Nephron progenitor cell (in vitro differentiated cells): ENCODE measurements at regions not wholly inside any gene's neighbourhood (a gene's known extent, or its start where the extent isn't known, plus 50 kb on each side); places are given as distances from the start of the nearest gene placed in this dataset.
A peak's percentile ranks its signal among the peaks of the same experiment; 100 is the strongest.
"Not testable (repeated sequence)": the region's sequence is repeated elsewhere in the genome, so short reads cannot be mapped to it uniquely, and the experiment has no call there.

Experiments
- DNase-seq: peaks from one replicate; pipeline ENCODE4 v3.0.0; 2021
- H3K27ac Mint-ChIP-seq: 2 replicates; pipeline ENCODE4 v1.8.0; 2021; ENCODE audit warnings: mild to moderate bottlenecking, moderate library complexity, mixed read lengths
- H3K27me3 Mint-ChIP-seq: 2 replicates; pipeline ENCODE4 v1.8.0; 2021; ENCODE audit warnings: mild to moderate bottlenecking, low read depth, mixed read lengths; ENCODE audit not compliant: poor library complexity
- H3K36me3 Mint-ChIP-seq: 2 replicates; pipeline ENCODE4 v1.8.0; 2021; ENCODE audit warnings: low read depth, mixed read lengths
- H3K4me1 Mint-ChIP-seq: 2 replicates; pipeline ENCODE4 v1.8.0; 2021; ENCODE audit warnings: mixed read lengths
- H3K4me3 Mint-ChIP-seq: 2 replicates; pipeline ENCODE4 v1.8.0; 2021; ENCODE audit warnings: mild to moderate bottlenecking, moderate library complexity, mixed read lengths
- H3K9me3 Mint-ChIP-seq: 2 replicates; pipeline ENCODE4 v1.8.0; 2021; ENCODE audit warnings: mild to moderate bottlenecking, moderate library complexity, mixed read lengths
- CTCF ChIP-seq: fragments of 200-600 bp; sonication (generic); IDR thresholded peaks from 2 replicates; pipeline ENCODE4 v1.5.0; 2021; ENCODE audit warnings: antibody characterized with exemption

GRCh38 chr5:7309715-7310114 lies 86.2 kb upstream of the ADCY2 start:
- H3K27ac Mint-ChIP-seq, result peak overlapping the region; percentile 78
- not testable (repeated sequence) for DNase-seq, H3K27me3 Mint-ChIP-seq, H3K9me3 Mint-ChIP-seq, H3K4me3 Mint-ChIP-seq, H3K36me3 Mint-ChIP-seq
- peaks cover 24% of the 10 kb centered on the region for H3K4me1 Mint-ChIP-seq

- H3K36me3 Mint-ChIP-seq, DNase-seq, H3K9me3 Mint-ChIP-seq, H3K27me3 Mint-ChIP-seq, H3K27ac Mint-ChIP-seq, H3K4me3 Mint-ChIP-seq: not testable (repeated sequence)
- H3K4me1 Mint-ChIP-seq, result peaks cover 29% of the 10 kb centered on the region
Measured at GRCh38 chr5:7310656-7311055, 85.3 kb upstream of the ADCY2 start.

GRCh38 chr5:7315118-7315517 lies 80.8 kb upstream of the ADCY2 start:
- no peaks in the 10 kb centered on the region for H3K36me3 Mint-ChIP-seq
- H3K27me3 Mint-ChIP-seq, result peaks cover 4% of the 10 kb centered on the region
- H3K9me3 Mint-ChIP-seq, result no peaks in the 10 kb centered on the region
- peaks cover 15% of the 10 kb centered on the region for H3K4me1 Mint-ChIP-seq
- DNase-seq, result no peak
- no peak overlapping the region for H3K27ac Mint-ChIP-seq
- no peak for TF ChIP-seq CTCF
- no peak overlapping the region for H3K4me3 Mint-ChIP-seq

GRCh38 chr5:7317751-7318150 lies 78.2 kb upstream of the ADCY2 start:
- no peak overlapping the region for H3K27ac Mint-ChIP-seq
- no peaks in the 10 kb centered on the region for H3K9me3 Mint-ChIP-seq
- peaks cover 19% of the 10 kb centered on the region for H3K4me1 Mint-ChIP-seq
- no peak for DNase-seq
- TF ChIP-seq CTCF, result no peak
- peaks cover 4% of the 10 kb centered on the region for H3K27me3 Mint-ChIP-seq
- no peak overlapping the region for H3K4me3 Mint-ChIP-seq
- no peaks in the 10 kb centered on the region for H3K36me3 Mint-ChIP-seq

GRCh38 chr5:7320701-7321301 lies 75.1 kb upstream of the ADCY2 start:
- no peak overlapping the region for H3K4me3 Mint-ChIP-seq
- no peaks in the 10 kb centered on the region for H3K36me3 Mint-ChIP-seq
- H3K27ac Mint-ChIP-seq, result no peak overlapping the region
- no peak for DNase-seq
- no peaks in the 10 kb centered on the region for H3K9me3 Mint-ChIP-seq
- no peak for TF ChIP-seq CTCF
- peaks cover 4% of the 10 kb centered on the region for H3K27me3 Mint-ChIP-seq
- H3K4me1 Mint-ChIP-seq, result peaks cover 18% of the 10 kb centered on the region

- Mint-ChIP-seq H3K27ac (no peak overlapping the region), H3K27me3 (peaks cover 4% of the 10 kb centered on the region)
Measured at GRCh38 chr5:7321724-7322123, 74.2 kb upstream of the ADCY2 start.

More at GRCh38 chr5:7321724-7322123, 74.2 kb upstream of the ADCY2 start:
- TF ChIP-seq CTCF, result no peak
- Mint-ChIP-seq H3K4me1 (peaks cover 18% of the 10 kb centered on the region), H3K9me3 (no peaks in the 10 kb centered on the region), H3K4me3 (no peak overlapping the region), H3K36me3 (no peaks in the 10 kb centered on the region)
- no peak for DNase-seq
